GM19351 (cell line): ENCODE measurements at regions not wholly inside any gene's neighbourhood (a gene's known extent, or its start where the extent isn't known, plus 50 kb on each side); places are given as distances from the start of the nearest gene placed in this dataset.

Experiments used
- ATAC-seq: cut with Tn5 transposase; IDR thresholded peaks from one replicate; pipeline ENCODE4 v1.9.1; 2021; ENCODE audit warnings: mild to moderate bottlenecking, moderate library complexity; ENCODE audit not compliant: unreplicated experiment

- ATAC-seq = no peak
Measured at GRCh38 chr18:46320928-46321711, 216.9 kb downstream of the HAUS1 start.

- ATAC-seq = no peak
Measured at GRCh38 chr18:46321955-46322354, 217.8 kb downstream of the HAUS1 start.

- ATAC-seq = no peak
Measured at GRCh38 chr18:46322411-46322891, 218.3 kb downstream of the HAUS1 start.

GRCh38 chr18:46322941-46323340, 218.8 kb downstream of the HAUS1 start:
- ATAC-seq = no peak

GRCh38 chr18:46324087-46324955, 220.1 kb downstream of the HAUS1 start:
- ATAC-seq = no peak

GRCh38 chr18:46325895-46326294, 221.7 kb downstream of the HAUS1 start:
- ATAC-seq = no peak

- ATAC-seq = no peak
Measured at GRCh38 chr18:46329736-46330246, 225.6 kb downstream of the HAUS1 start.

GRCh38 chr18:46331316-46331715, 227.1 kb downstream of the HAUS1 start:
- no peak for ATAC-seq

GRCh38 chr18:46332286-46332801, 228.2 kb downstream of the HAUS1 start:
- no peak for ATAC-seq

GRCh38 chr18:46332921-46333341, 228.7 kb downstream of the HAUS1 start:
- no peak for ATAC-seq

- ATAC-seq = no peak
Measured at GRCh38 chr18:46333431-46334135, 229.4 kb downstream of the HAUS1 start.

GRCh38 chr18:46334868-46335281, 230.7 kb downstream of the HAUS1 start:
- ATAC-seq = no peak

GRCh38 chr18:46335534-46336101, 231.4 kb downstream of the HAUS1 start:
- no peak for ATAC-seq

- no peak for ATAC-seq
Measured at GRCh38 chr18:46336278-46337111, 232.3 kb downstream of the HAUS1 start.

GRCh38 chr18:46337271-46337670, 233.1 kb downstream of the HAUS1 start:
- ATAC-seq = no peak

- ATAC-seq = no peak
Measured at GRCh38 chr18:46338205-46338604, 234.0 kb downstream of the HAUS1 start.

GRCh38 chr18:46338766-46339165, 234.6 kb downstream of the HAUS1 start:
- ATAC-seq = no peak

- no peak for ATAC-seq
Measured at GRCh38 chr18:46340716-46341115, 236.5 kb downstream of the HAUS1 start.

- ATAC-seq = no peak
Measured at GRCh38 chr18:46341986-46342525, 237.9 kb downstream of the HAUS1 start.
